Sigmoid colon (tissue), 6 donors: ENCODE measurements at regions not wholly inside any gene's neighbourhood (a gene's known extent, or its start where the extent isn't known, plus 50 kb on each side); places are given as distances from the start of the nearest gene placed in this dataset.

ENCODE experiments used
- DNase-seq: peaks from one replicate; pipeline ENCODE4 v3.0.0-alpha.2; 2019
- H3K27ac ChIP-seq, 4 donors: fragments of 200-600 bp; sonication (generic); one replicate each; pipeline ENCODE4 v1.5.1; 2016 to 2019; ENCODE audit warnings: mild to moderate bottlenecking in 1 of 4
- H3K27me3 ChIP-seq, 3 donors: fragments of 200-600 bp; sonication (generic); one replicate each; pipeline ENCODE4 v1.5.1; 2019; ENCODE audit warnings: mild to moderate bottlenecking in 1 of 3
- H3K36me3 ChIP-seq, 4 donors: fragments of 200-600 bp; sonication (generic); one replicate each; pipeline ENCODE4 v1.5.1; 2016 to 2019
- H3K4me1 ChIP-seq, 4 donors: fragments of 200-600 bp; sonication (generic); one replicate each; pipeline ENCODE4 v1.5.1; 2017 to 2019
- H3K4me3 ChIP-seq, 4 donors: fragments of 200-600 bp; sonication (generic); one replicate each; pipeline ENCODE4 v1.5.1; 2017 to 2019; ENCODE audit warnings: mild to moderate bottlenecking in 2 of 4, moderate library complexity in 1 of 4
- H3K9me3 ChIP-seq, 4 donors: fragments of 200-600 bp in 3 of 4; sonication (generic) in 3 of 4; one replicate each; pipeline versions ENCODE4 v1.5.1 to v1.6.1; 2013 to 2019
- CTCF ChIP-seq, 4 experiments: fragments of 450-650 bp in 3 of 4; fragments of 200-600 bp in 1 of 4; IDR thresholded peaks; one replicate each; pipeline ENCODE4 v1.5.1; 2016 to 2019; ENCODE audit warnings: antibody characterized with exemption in 4 of 4, mild to moderate bottlenecking in 3 of 4, moderate library complexity in 2 of 4
- EP300 ChIP-seq, 4 donors: sonication (generic); formaldehyde crosslinking; IDR thresholded peaks; one replicate each; pipeline ENCODE4 v1.6.1; 2017; ENCODE audit warnings: antibody characterized with exemption in 4 of 4
- POLR2A ChIP-seq, 2 donors: fragments of 450-650 bp; IDR thresholded peaks; one replicate each; pipeline ENCODE4 v1.6.1; 2016; ENCODE audit warnings: antibody characterized with exemption in 2 of 2, mild to moderate bottlenecking in 2 of 2, moderate library complexity in 2 of 2
- POLR2AphosphoS5 ChIP-seq, 4 donors: sonication (generic); formaldehyde crosslinking; IDR thresholded peaks; one replicate each; pipeline ENCODE4 v1.6.1; 2017; ENCODE audit warnings: antibody characterized with exemption in 4 of 4
- WGBS, 2 donors: extraction: QIAGEN DNeasy Blood & Tissue Kit; methylation state at CpG; one replicate each; pipeline ENCODE4 v1.1.7; 2013; 5-methylcytosine and 5-hydroxymethylcytosine counted together
- intact Hi-C: fragments of 100-400 bp; cut with DNase I; formaldehyde crosslinking; loops from one replicate; pipeline ENCODE4 v1.15.1; 2023
- donor health status: healthy with polysubstance abuse.
- donor health status: healthy.

GRCh38 chr14:98233656-98234055 lies 1038.3 kb downstream of the BCL11B start:
- Histone ChIP-seq H3K4me3 (no peak overlapping the region), H3K27ac (no peak overlapping the region), H3K4me1 (no peaks in the 10 kb centered on the region), H3K9me3 (no peaks in the 10 kb centered on the region), H3K27me3 (peaks cover 0 to 9% (median 0%) of the 10 kb centered on the region in 3 donors), H3K36me3 (no peaks in the 10 kb centered on the region)
- no peak for TF ChIP-seq CTCF (IDR thresholded peaks at IDR 0.05)
- TF ChIP-seq POLR2A (IDR thresholded peaks at IDR 0.05) = no peak
- TF ChIP-seq EP300 (IDR thresholded peaks at IDR 0.05) = no peak
- TF ChIP-seq POLR2AphosphoS5 (IDR thresholded peaks at IDR 0.05) = no peak
- intact Hi-C loops = no loop called here
- DNase-seq = no peak
- 72 to 75% methylated on average over 6 of the region's 6 CpGs for WGBS, 2 donors

GRCh38 chr14:98234208-98234607 lies 1037.8 kb downstream of the BCL11B start:
- DNase-seq = no peak
- WGBS, 2 donors = 47 to 67% methylated on average over 2 of the region's 2 CpGs
- intact Hi-C loops = no loop called here

GRCh38 chr14:98236314-98236713 lies 1035.7 kb downstream of the BCL11B start:
- no peaks in the 10 kb centered on the region for H3K4me1 ChIP-seq
- no peak for TF ChIP-seq EP300 (IDR thresholded peaks at IDR 0.05)
- TF ChIP-seq POLR2AphosphoS5 (IDR thresholded peaks at IDR 0.05) = no peak
- TF ChIP-seq POLR2A (IDR thresholded peaks at IDR 0.05) = no peak
- TF ChIP-seq CTCF (IDR thresholded peaks at IDR 0.05) = no peak
- no peak overlapping the region for H3K4me3 ChIP-seq
- intact Hi-C loops = no loop called here
- H3K27me3 ChIP-seq = peaks cover 0 to 9% (median 0%) of the 10 kb centered on the region in 3 donors
- 87 to 89% methylated on average over 3 of the region's 3 CpGs for WGBS, 2 donors
- H3K9me3 ChIP-seq = no peaks in the 10 kb centered on the region
- no peak for DNase-seq
- no peaks in the 10 kb centered on the region for H3K36me3 ChIP-seq
- no peak overlapping the region for H3K27ac ChIP-seq

More at GRCh38 chr14:98234208-98234607, 1037.8 kb downstream of the BCL11B start:
- Histone ChIP-seq H3K27ac (no peak overlapping the region), H3K9me3 (no peaks in the 10 kb centered on the region), H3K4me3 (no peak overlapping the region), H3K27me3 (peaks cover 0 to 9% (median 0%) of the 10 kb centered on the region in 3 donors), H3K4me1 (no peaks in the 10 kb centered on the region), H3K36me3 (no peaks in the 10 kb centered on the region)
- TF ChIP-seq EP300 (IDR thresholded peaks at IDR 0.05) = no peak
- TF ChIP-seq CTCF (IDR thresholded peaks at IDR 0.05) = no peak

GRCh38 chr14:98237939-98238338 lies 1034.1 kb downstream of the BCL11B start:
- WGBS, 2 donors = 52 to 78% methylated on average over 4 of the region's 4 CpGs
- Histone ChIP-seq H3K27ac (no peak overlapping the region), H3K4me1 (no peaks in the 10 kb centered on the region), H3K27me3 (peaks cover 0 to 1% (median 0%) of the 10 kb centered on the region in 3 donors), H3K36me3 (no peaks in the 10 kb centered on the region), H3K9me3 (no peaks in the 10 kb centered on the region), H3K4me3 (no peak overlapping the region)
- intact Hi-C loops = no loop called here
- TF ChIP-seq POLR2AphosphoS5 (IDR thresholded peaks at IDR 0.05) (no peak), POLR2A (IDR thresholded peaks at IDR 0.05) (no peak), EP300 (IDR thresholded peaks at IDR 0.05) (no peak), CTCF (IDR thresholded peaks at IDR 0.05) (no peak)
- no peak for DNase-seq

GRCh38 chr14:98240376-98240775 lies 1031.6 kb downstream of the BCL11B start:
- Histone ChIP-seq H3K36me3 (no peaks in the 10 kb centered on the region), H3K27me3 (no peaks in the 10 kb centered on the region), H3K4me1 (no peaks in the 10 kb centered on the region), H3K9me3 (no peaks in the 10 kb centered on the region), H3K27ac (no peak overlapping the region), H3K4me3 (no peak overlapping the region)
- TF ChIP-seq POLR2AphosphoS5 (IDR thresholded peaks at IDR 0.05) = no peak
- no peak for TF ChIP-seq POLR2A (IDR thresholded peaks at IDR 0.05)
- TF ChIP-seq EP300 (IDR thresholded peaks at IDR 0.05) = no peak
- no peak for TF ChIP-seq CTCF (IDR thresholded peaks at IDR 0.05)
- intact Hi-C loops = no loop called here
- 88 to 90% methylated on average over 4 of the region's 4 CpGs for WGBS, 2 donors
- DNase-seq = no peak
